HG03575 (cell line): ENCODE measurements at regions not wholly inside any gene's neighbourhood (a gene's known extent, or its start where the extent isn't known, plus 50 kb on each side); places are given as distances from the start of the nearest gene placed in this dataset.
A peak's percentile ranks its signal among the peaks of the same experiment; 100 is the strongest.
"Not testable (repeated sequence)": the region's sequence is repeated elsewhere in the genome, so short reads cannot be mapped to it uniquely, and the experiment has no call there.

ENCODE experiments used
- ATAC-seq: cut with Tn5 transposase; IDR thresholded peaks from one replicate; pipeline ENCODE4 v1.9.1; 2021; ENCODE audit not compliant: unreplicated experiment, insufficient number of reproducible peaks, low FRiP score; ENCODE audit errors: extremely low read depth

DNA sequence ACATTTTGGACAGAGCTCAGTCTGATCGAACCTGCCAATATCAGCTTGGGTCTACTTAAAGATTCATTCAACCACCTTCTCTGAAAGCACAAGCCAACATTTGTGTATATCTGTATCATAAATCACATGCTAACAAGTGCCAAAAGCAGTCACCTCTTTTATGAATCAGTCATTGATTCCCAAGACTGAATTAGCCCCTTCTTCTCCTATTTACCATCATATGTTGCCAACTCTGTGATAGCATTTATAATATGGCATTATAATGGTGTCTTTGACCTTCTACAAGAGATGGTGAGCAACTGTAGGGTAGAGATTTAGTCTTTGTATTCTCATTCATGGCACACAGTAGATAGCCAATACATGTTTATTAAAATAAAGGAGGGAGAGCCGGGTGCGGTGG is 61.4 kb downstream of the DDX53 start:
- no peak for ATAC-seq

DNA sequence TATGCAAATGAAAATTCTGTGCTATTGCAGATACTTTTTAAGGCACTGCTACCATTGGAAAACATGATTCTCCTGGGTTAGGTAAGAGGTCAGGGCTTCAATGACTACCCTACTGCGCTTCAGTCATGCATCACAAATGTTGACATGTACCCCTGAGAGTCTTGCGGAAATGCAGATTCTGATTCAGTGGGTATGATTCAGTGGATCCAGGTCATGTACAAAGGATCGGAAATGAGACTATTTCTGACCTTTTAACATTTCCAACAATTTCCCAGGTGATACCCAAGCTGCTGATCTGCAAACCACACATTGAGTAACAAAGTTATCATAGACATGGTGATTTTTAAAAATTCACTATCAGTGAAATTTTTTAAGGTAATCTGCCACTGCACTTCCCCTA is 62.6 kb downstream of the DDX53 start:
- ATAC-seq = no peak

- ATAC-seq = peak; percentile 76
These were observed 67.0 kb downstream of the DDX53 start for GRCh38 chrX:23066588-23067281.

DNA sequence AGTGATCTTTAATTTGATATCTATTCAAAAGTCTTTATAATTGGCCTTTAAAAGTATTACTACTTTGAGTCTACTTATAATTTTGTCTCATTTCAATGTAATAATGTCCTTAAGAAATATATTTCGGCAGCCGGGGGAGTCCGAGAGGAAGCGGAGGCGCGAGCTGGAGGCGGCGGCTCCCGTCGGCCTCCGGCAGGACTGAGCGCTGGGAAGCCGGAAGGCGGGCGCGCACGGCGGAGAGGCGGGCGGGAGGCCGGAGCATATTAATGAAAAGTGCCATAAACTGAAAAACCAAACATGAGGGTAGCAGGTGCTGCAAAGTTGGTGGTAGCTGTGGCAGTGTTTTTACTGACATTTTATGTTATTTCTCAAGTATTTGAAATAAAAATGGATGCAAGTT is 75.7 kb downstream of the DDX53 start:
- not testable (repeated sequence) for ATAC-seq

DNA sequence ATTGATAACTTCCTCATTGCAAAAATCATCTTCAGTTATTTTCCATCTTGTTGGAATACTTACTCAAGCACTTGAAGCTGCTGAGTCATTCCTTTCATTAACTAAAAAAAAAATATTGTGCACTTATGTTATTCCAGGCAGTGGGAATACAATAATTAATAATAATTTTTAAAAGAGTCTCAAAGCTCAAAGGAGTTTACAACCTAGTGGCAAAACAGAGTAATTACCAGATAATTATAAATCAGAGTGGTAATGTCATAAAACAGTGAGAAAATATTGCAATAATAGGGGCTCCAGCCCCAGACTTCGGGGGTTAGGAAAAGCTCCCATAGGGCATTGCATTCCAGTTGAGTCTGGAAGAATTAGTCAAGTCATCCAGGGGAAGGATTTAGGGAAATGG is 79.6 kb downstream of the DDX53 start:
- no peak for ATAC-seq

- ATAC-seq = no peak
These were observed 101.1 kb downstream of the DDX53 start for GRCh38 chrX:23100826-23101225.

- no peak for ATAC-seq
These were observed 103.8 kb downstream of the DDX53 start for GRCh38 chrX:23103546-23103945.

DNA sequence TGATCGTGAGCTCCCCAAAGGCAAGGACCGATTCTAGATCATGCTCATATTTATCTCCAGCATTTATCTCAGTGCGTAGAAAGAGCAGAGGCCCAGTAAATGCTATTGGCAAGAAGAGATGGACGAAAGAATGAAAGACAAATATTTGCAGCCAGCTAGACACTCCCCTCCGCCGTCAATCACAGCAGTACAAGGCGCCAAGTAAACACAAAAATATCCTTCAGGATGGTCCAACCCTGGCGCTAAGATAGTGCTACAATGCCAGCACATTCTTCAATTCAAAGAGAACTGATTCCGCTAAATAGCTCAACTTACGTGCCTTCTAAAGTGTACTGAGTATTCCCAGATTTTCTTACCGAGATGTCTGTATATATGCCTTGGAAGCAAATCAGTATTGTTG is 114.5 kb downstream of the DDX53 start:
- no peak for ATAC-seq

GRCh38 chrX:23115651-23116050 is 115.9 kb downstream of the DDX53 start:
- ATAC-seq = no peak

- ATAC-seq = no peak
These were observed 118.4 kb downstream of the DDX53 start for GRCh38 chrX:23118163-23118562.

DNA sequence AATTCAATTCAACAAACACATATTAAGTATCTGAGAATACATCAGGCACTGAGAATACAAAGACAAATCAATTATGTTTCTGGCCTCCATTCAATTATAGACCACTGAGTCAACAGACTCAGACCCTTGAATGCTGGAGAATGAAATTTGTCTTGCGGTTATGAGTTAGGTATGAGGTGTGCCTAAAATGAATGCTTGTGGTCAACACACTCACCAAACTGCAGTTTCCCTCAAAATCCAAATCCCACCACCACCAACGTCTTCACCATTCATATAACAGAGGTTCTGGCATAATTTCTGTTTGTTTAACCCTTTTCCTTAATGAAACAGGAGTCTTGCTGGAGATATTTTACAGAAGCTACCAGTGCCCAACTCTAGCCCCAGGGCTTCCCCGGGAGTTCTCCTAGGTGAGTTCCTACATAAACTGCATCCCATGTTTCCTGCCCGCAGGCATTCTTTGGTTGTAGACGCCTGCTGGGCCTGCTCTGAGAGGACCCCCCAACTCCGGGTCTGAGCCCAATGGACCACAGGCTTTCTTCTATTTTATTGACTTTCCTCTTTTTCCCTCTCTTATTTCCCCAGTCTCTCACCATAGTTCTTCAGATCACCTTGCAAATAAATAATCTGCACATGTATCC is 119.2 kb downstream of the DDX53 start:
- ATAC-seq = no peak

GRCh38 chrX:23127586-23127985 is 127.8 kb downstream of the DDX53 start:
- no peak for ATAC-seq

- ATAC-seq = no peak
These were observed 133.8 kb downstream of the DDX53 start for GRCh38 chrX:23133551-23133950.

DNA sequence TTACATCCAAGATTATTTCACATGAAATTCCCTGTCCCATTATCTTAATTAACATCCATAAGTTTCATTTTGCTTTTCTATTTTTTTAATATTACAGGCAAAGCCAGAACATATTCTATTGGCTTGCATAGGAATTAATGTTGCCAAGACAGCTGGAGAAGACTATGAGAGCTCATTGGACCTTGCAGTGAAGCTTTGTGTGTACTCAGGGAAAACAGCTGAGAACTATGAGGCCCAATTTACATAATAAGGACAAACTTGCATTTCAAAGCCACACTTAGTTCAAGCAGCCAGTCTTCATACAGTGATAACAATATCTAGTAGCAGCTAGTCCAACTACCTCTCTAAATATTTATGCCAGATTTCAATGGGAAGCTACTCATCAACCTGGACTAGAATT is 134.4 kb downstream of the DDX53 start:
- no peak for ATAC-seq

GRCh38 chrX:23136816-23137215 is 137.1 kb downstream of the DDX53 start:
- no peak for ATAC-seq

- ATAC-seq = no peak
These were observed 166.4 kb upstream of the PTCHD1 start for GRCh38 chrX:23168291-23168690.

- no peak for ATAC-seq
These were observed 148.7 kb upstream of the PTCHD1 start for GRCh38 chrX:23185951-23186350.

DNA sequence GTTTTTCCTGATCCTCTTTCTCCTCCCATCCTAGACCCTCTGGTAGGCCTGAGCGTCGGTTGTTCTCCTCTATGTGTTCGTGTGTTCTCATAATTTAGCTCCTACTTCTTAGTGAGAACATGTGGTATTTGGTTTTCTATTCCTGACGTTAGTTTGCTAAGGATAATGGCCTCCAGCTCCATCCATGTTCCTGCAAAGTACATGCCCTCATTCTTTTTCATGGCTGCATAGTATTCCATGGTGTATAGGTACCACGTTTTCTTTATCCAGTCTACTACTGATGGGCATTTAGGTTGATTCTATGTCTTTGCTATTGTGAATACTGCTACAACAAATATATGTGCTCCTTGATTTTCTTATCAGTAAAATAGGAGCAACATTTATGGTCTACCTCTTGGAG is 146.8 kb upstream of the PTCHD1 start:
- no peak for ATAC-seq

- ATAC-seq = no peak
These were observed 139.6 kb upstream of the PTCHD1 start for GRCh38 chrX:23194885-23195554.

- no peak for ATAC-seq
These were observed 138.9 kb upstream of the PTCHD1 start for GRCh38 chrX:23195761-23196160.
